ENCODE measurements at regions not wholly inside any gene's neighbourhood (a gene's known extent, or its start where the extent isn't known, plus 50 kb on each side); places are given as distances from the start of the nearest gene placed in this dataset.
"Not testable (repeated sequence)": the region's sequence is repeated elsewhere in the genome, so short reads cannot be mapped to it uniquely, and the experiment has no call there.

DNA sequence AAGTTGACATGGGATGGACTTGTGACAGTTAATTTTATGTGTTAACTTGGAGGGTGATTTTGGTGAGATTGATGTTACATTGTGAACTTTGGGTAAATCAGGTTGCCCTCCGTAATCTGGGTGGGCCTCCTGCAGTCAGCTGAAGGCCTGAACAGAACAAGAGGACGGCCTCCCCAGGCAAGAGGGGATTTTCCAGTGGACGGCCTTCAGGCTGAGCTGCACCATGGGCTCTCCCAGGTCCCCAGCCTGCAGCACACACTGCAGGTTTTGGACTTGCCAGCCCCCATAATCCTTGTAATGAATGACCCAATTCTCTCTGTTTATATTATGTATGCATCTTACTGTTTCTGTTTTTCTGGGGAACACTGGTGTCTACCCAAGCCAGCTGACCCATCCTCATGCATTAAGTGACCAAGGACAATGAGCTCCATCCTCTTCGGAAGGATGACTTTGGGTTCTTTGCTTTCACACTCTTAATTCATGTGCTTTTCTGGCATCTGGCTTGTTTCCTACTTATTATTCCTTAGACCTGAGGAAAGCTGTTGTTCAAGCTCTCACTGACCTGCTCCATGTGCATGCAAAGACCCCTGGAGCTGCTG is 64.2 kb downstream of the DACT2 start:
- no peak for DNase-seq

DNA sequence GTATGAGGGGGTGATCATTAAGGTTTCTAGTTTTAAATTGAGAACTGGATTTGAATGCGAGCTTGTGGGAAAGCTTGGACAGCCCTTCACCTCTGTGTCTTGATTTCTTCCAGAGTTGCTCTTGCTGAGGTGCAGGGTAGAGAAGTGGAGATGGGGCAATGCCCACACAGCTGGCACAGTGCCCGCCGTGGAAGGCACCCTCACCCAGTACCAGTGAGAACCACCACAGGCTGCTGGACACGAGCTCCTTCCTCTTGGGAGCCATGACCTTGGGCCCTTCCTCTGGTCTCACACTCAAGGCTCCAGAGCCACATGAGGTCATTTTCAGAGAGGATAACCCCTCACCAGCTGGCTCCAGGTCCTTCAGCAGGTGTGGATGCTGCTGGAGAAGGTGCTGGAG is 67.3 kb downstream of the DACT2 start:
- DNase-seq: no peak

DNA sequence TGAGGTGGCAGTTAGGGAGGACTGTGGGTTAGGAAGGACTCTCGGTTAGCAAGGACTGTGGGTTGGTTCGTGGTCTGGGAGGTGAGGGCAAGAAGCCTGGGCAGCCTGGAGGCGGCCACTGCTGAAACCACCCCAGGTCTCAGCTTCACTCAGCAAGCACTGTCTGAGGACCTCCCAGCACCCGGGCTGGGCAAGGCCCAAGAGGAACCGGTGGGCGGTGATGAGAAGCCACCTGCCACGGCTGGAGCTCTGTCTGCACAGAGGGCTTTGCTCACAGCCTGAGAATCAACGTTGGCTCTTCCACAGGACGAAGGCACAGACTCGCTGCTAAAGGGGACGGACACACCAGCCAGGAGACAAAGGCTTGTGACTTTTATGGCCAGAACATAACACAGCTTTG is 69.3 kb downstream of the DACT2 start:
- no peak for DNase-seq

GRCh38 chr6:168249746-168250145 is 69.8 kb downstream of the DACT2 start:
- no peak for DNase-seq

- no peak for DNase-seq
Observed at GRCh38 chr6:168248148-168248620, 71.4 kb downstream of the DACT2 start.

- no peak for DNase-seq
Observed at GRCh38 chr6:168247443-168248147, 72.0 kb downstream of the DACT2 start.

DNA sequence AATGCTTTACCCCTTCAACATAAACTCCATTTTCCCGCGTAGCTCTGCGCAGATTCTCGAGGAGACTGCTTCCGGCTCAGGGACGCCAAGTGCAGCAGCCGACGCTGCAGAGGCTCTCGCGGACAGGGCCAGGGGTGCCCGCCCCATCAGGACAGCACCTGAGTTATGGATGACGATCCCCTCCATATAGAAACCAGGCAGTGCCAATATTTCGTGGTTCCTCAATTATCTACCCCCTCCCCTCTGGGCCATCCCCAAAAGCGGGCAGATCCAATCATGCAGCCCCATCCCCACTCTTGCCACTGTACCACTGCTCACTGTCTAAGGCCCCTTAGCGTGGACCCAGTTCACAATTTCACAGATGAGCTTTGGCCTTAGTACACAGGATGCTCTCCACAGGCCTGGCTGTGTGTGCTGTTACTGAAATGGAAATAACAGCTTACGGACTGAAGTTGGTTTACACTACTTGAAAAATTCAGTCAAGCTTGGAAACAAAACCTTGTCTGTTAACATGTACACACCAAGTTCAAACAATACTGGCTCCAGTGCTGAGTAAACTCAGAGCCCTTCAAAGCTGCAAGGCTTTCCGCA is 74.5 kb downstream of the DACT2 start:
- no peak for DNase-seq

- DNase-seq: no peak
Observed at GRCh38 chr6:168243812-168244376, 75.7 kb downstream of the DACT2 start.

- no peak for DNase-seq
Observed at GRCh38 chr6:168242940-168243225, 76.7 kb downstream of the DACT2 start.

- DNase-seq: no peak
Observed at GRCh38 chr6:168242111-168242939, 77.3 kb downstream of the DACT2 start.

- DNase-seq: no peak
Observed at GRCh38 chr6:168240160-168240559, 79.4 kb downstream of the DACT2 start.

DNA sequence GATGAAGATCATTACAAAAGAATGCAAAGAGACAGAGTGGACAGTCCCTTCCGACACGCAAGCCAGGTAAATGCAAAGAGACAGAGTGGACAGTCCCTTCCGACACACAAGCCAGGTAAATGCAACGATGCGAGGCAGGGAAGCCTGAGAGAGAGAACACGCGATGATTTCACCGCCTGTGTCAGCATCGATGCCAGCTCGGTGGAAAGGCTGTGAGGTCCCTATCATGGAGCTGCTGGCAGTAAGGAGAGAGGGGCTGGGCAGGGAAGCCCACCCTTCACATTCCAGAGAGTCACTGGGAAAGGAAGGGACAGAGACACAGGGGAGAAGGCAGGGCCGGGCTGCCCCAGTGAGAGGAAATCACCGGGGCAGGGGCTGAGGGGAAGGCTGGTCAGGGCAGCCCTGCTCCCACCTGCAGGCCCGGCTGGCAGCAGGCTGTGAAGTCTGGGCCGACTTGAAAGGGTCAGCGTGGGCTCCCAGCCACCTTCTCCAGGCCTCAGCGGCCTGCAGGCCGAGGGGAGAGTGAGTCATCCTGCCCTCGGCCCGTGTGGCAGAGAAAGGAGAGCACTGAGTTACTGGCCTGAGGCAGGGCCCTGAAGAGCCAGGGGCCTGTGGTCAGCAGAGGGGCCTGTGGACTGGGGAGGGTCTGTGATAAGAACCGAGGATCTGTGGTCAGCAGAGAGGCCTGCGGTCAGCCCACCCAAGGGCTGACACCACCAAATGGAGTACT is 80.4 kb downstream of the DACT2 start:
- DNase-seq: no peak

GRCh38 chr6:168238159-168238909 is 81.2 kb downstream of the DACT2 start:
- no peak for DNase-seq

GRCh38 chr6:168233875-168234213 is 85.7 kb downstream of the DACT2 start:
- not testable (repeated sequence) for DNase-seq

DNA sequence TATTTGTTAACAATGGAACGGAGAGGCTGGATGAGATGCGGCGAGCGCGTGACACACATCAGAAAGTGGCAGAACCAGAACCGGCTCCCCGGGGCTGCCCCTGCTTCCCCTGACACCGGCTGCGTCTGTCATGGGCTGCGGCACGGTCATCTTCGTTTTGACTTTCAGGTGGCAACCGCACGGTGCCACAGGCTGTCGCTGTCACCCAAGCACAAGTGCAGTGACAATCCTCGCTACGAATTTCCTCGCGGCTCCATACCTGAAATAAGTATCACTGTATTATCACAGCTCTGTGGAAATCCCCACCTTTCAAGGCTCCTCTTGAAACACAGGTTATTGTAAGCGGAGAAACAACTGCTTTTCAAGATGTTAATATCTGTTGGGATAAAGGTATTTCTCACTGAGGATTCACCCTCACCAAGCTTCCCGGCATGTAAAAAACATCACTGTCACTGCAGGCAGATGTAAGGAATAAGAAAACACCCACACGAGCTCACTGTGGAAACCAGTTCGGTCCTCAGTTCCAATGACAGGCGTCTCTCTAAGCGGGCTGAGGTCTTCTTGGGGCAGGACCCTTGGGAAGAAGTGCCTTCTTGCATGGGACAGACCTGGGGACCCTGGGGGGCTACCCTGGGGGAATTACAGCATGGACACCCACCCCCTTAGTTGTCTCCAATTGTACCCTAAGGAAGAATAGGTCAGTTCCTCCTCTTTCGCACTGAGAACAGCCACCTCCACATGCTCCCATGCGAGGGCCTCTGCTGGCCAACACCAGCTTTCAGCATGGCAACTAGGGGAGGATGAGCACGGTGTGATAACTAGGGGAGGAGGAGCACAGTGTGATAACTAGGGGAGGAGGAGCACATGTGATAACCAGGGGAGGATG is 86.3 kb downstream of the DACT2 start:
- no peak for DNase-seq

DNA sequence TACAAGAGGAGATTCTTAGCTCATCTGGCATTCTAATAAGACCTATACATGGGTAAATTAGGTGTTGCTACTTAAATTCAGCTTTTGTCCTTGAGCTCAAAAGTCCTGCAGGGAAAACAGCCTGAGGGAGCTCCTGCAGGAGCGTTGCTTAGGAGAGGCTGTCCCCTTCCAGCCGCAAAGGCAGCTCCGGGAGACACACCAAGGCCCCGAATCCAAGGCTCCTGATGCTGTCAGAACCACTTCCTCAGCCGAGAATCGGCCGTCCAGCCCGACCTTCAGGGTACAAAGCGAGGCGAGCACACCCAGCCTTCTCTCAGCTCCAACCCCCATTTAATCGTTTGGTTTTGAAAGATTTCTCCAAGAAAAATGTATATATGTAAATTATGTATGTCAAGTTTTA is 87.0 kb downstream of the DACT2 start:
- DNase-seq: no peak

GRCh38 chr6:168232062-168232461 is 87.5 kb downstream of the DACT2 start:
- no peak for DNase-seq

DNA sequence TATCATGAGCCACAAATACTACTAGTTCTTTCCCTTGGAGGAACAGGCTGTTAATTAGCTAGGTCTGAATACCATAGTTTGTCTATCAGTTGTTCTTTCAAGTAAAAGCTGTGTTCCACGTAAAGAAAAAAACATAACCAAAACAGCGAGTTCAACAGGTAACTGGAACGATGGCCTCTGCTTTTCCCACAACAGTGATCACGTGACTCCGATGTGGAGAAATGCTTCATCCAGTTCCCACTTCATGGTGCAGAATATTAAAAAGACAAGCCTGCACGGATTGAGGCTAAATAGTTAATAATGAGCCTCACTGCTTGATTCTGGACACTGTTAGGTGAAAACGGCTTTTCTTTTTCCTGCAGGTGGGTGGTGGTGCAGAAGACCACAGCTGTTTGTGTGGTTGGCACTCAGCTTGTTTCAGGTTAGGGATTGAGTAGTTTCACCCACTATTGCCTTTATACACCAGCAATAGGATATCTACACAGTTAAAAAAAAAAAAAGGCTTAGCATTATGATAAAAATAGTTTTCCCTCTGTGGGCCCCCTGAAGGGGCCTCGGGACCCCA is 88.1 kb downstream of the DACT2 start:
- no peak for DNase-seq

- DNase-seq: no peak
Observed at GRCh38 chr6:168229368-168229752, 90.2 kb downstream of the DACT2 start.

- no peak for DNase-seq
Observed at GRCh38 chr6:168228676-168229367, 90.8 kb downstream of the DACT2 start.
